ENCODE measurements at regions not wholly inside any gene's neighbourhood (a gene's known extent, or its start where the extent isn't known, plus 50 kb on each side); places are given as distances from the start of the nearest gene placed in this dataset.
"Not testable (repeated sequence)": the region's sequence is repeated elsewhere in the genome, so short reads cannot be mapped to it uniquely, and the experiment has no call there.

GRCh38 chr13:109264603-109265437 lies 521.6 kb downstream of the IRS2 start:
- not testable (repeated sequence) for H3K27me3 ChIP-seq, H3K4me3 ChIP-seq, H3K9me3 ChIP-seq, DNase-seq, H3K36me3 ChIP-seq

GRCh38 chr13:109257761-109258157 lies 528.6 kb downstream of the IRS2 start:
- not testable (repeated sequence) for H3K4me3 ChIP-seq, H3K36me3 ChIP-seq, H3K9me3 ChIP-seq, DNase-seq, H3K27me3 ChIP-seq

Measured in MG63 (cell line).